Loucy (cell line): ENCODE measurements at regions not wholly inside any gene's neighbourhood (a gene's known extent, or its start where the extent isn't known, plus 50 kb on each side); places are given as distances from the start of the nearest gene placed in this dataset.

ENCODE experiments used
- EZH2phosphoT487 ChIP-seq: fragments of 200-600 bp; IDR thresholded peaks from 2 replicates; pipeline ENCODE4 v1.6.1; 2018; ENCODE audit warnings: antibody characterized with exemption, mild to moderate bottlenecking, moderate library complexity, borderline replicate concordance
- TF ChIP-seq, protein P1 (sequence below): fragments of 200-600 bp; sonication (generic); conservative IDR thresholded peaks from 2 replicates; pipeline ENCODE4 v1.5.1; 2014; ENCODE audit warnings: mild to moderate bottlenecking, antibody characterized with exemption, low read length

DNA sequence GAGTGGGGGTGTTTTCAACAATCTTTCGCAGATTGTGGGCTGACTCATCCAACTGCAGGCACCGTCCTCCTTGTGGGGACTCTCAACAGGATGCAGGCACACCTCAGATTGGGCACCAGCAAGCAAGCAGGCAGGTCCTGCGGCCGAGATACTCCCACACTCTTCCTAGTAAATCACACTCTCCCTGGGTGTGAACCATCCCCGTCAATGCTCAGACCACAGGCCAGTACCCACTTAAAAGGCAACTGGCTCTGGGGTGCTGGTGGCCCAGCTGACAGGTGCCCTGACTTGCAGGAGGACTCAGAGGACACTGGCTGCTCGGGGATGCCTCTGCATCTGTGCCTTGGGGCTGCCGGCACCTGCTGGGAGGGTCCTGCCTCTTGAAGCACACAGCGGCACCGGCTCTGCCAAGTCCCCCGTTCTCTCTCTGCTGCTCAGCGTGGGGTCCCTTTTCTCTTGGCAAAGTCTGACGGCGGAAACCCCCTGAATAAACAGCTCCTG lies 282.5 kb downstream of the CTTN start:
- TF ChIP-seq, protein P1, sequence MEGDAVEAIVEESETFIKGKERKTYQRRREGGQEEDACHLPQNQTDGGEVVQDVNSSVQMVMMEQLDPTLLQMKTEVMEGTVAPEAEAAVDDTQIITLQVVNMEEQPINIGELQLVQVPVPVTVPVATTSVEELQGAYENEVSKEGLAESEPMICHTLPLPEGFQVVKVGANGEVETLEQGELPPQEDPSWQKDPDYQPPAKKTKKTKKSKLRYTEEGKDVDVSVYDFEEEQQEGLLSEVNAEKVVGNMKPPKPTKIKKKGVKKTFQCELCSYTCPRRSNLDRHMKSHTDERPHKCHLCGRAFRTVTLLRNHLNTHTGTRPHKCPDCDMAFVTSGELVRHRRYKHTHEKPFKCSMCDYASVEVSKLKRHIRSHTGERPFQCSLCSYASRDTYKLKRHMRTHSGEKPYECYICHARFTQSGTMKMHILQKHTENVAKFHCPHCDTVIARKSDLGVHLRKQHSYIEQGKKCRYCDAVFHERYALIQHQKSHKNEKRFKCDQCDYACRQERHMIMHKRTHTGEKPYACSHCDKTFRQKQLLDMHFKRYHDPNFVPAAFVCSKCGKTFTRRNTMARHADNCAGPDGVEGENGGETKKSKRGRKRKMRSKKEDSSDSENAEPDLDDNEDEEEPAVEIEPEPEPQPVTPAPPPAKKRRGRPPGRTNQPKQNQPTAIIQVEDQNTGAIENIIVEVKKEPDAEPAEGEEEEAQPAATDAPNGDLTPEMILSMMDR = no peak
- TF ChIP-seq EZH2phosphoT487 = no peak
